H9 (cell line): ENCODE measurements at regions not wholly inside any gene's neighbourhood (a gene's known extent, or its start where the extent isn't known, plus 50 kb on each side); places are given as distances from the start of the nearest gene placed in this dataset.

ENCODE experiments used
- DNase-seq: peaks from one replicate; pipeline ENCODE4 v3.0.0-alpha.2; 2017
- H2AFZ ChIP-seq: one replicate; pipeline ENCODE4 v1.6.1; 2013; ENCODE audit warnings: mild to moderate bottlenecking, low read length, control low read depth, moderate library complexity
- H2AK5ac ChIP-seq: 2 replicates; pipeline ENCODE4 v1.6.1; 2013; ENCODE audit warnings: low read length, control low read depth, mixed read lengths; ENCODE audit not compliant: insufficient read length
- H2BK120ac ChIP-seq: one replicate; pipeline ENCODE4 v1.6.1; 2013; ENCODE audit warnings: low read depth, mild to moderate bottlenecking, low read length, control low read depth, inconsistent platforms; ENCODE audit not compliant: poor library complexity, severe bottlenecking
- H2BK12ac ChIP-seq: 2 replicates; pipeline ENCODE4 v1.6.1; 2013; ENCODE audit warnings: low read length, control low read depth, mixed read lengths, low read depth; ENCODE audit not compliant: insufficient read length
- H2BK15ac ChIP-seq: 2 replicates; pipeline ENCODE4 v1.6.1; 2013; ENCODE audit warnings: low read depth, low read length, control low read depth
- H2BK20ac ChIP-seq: one replicate; pipeline ENCODE4 v1.6.1; 2013; ENCODE audit warnings: low read depth, mild to moderate bottlenecking, low read length, control low read depth, inconsistent platforms; ENCODE audit not compliant: poor library complexity, severe bottlenecking
- H2BK5ac ChIP-seq: 2 replicates; pipeline ENCODE4 v1.6.1; 2013; ENCODE audit warnings: low read length, control low read depth, mixed read lengths; ENCODE audit not compliant: insufficient read length
- H3K14ac ChIP-seq: 2 replicates; pipeline ENCODE4 v1.6.1; 2013; ENCODE audit warnings: low read length, control low read depth; ENCODE audit not compliant: insufficient read depth
- H3K18ac ChIP-seq: 2 replicates; pipeline ENCODE4 v1.6.1; 2013; ENCODE audit warnings: low read depth, mild to moderate bottlenecking, mixed read lengths, low read length, control low read depth; ENCODE audit not compliant: insufficient read length
- H3K23ac ChIP-seq: 2 replicates; pipeline ENCODE4 v1.6.1; 2013; ENCODE audit warnings: low read length, control low read depth, mixed read lengths, low read depth; ENCODE audit not compliant: insufficient read length
- H3K23me2 ChIP-seq: 2 replicates; pipeline ENCODE4 v1.6.1; 2013; ENCODE audit warnings: low read depth, mild to moderate bottlenecking, mixed read lengths, low read length, control low read depth; ENCODE audit not compliant: insufficient read length, poor library complexity, severe bottlenecking
- H3K27ac ChIP-seq: 2 replicates; pipeline ENCODE4 v1.5.1; 2013; ENCODE audit warnings: low read length, control low read depth, mixed read lengths, low read depth; ENCODE audit not compliant: insufficient read length
- H3K27me3 ChIP-seq: 2 replicates; pipeline ENCODE4 v1.6.1; 2013; ENCODE audit warnings: low read length, control low read depth, inconsistent platforms; ENCODE audit not compliant: insufficient read depth
- H3K4ac ChIP-seq: 2 replicates; pipeline ENCODE4 v1.6.1; 2013; ENCODE audit warnings: low read depth, mild to moderate bottlenecking, control low read depth, inconsistent platforms, low read length, moderate library complexity
- H3K4me1 ChIP-seq: 2 replicates; pipeline ENCODE4 v1.6.1; 2013; ENCODE audit warnings: low read length, control low read depth, inconsistent platforms; ENCODE audit not compliant: insufficient read depth
- H3K4me2 ChIP-seq: 2 replicates; pipeline ENCODE4 v1.6.1; 2013; ENCODE audit warnings: low read length, control low read depth, mixed read lengths; ENCODE audit not compliant: insufficient read length, insufficient read depth
- H3K56ac ChIP-seq: 2 replicates; pipeline ENCODE4 v1.6.1; 2013; ENCODE audit warnings: low read depth, mild to moderate bottlenecking, mixed read lengths, low read length, control low read depth; ENCODE audit not compliant: insufficient read length
- H3K79me1 ChIP-seq: 2 replicates; pipeline ENCODE4 v1.6.1; 2013; ENCODE audit warnings: low read depth, mild to moderate bottlenecking, moderate library complexity, low read length, control low read depth, inconsistent platforms; ENCODE audit not compliant: insufficient read depth, poor library complexity, severe bottlenecking
- H3K79me2 ChIP-seq: 2 replicates; pipeline ENCODE4 v1.6.1; 2013; ENCODE audit warnings: low read length, control low read depth, inconsistent platforms; ENCODE audit not compliant: insufficient read depth
- H3K9ac ChIP-seq: 2 replicates; pipeline ENCODE4 v1.6.1; 2013; ENCODE audit warnings: low read length, control low read depth, mixed read lengths; ENCODE audit not compliant: insufficient read length; ENCODE audit errors: extremely low read depth
- H3K9me3 ChIP-seq: one replicate; pipeline ENCODE4 v1.6.1; 2013; ENCODE audit warnings: low read depth, low read length, inconsistent platforms; ENCODE audit not compliant: control insufficient read depth
- H3T11ph ChIP-seq: one replicate; pipeline ENCODE4 v1.6.1; 2013; ENCODE audit warnings: mild to moderate bottlenecking, low read length, control low read depth, inconsistent platforms
- H4K20me1 ChIP-seq: one replicate; pipeline ENCODE4 v1.6.1; 2013; ENCODE audit not compliant: control insufficient read depth, insufficient read length, insufficient read depth
- H4K5ac ChIP-seq: 2 replicates; pipeline ENCODE4 v1.6.1; 2013; ENCODE audit warnings: low read depth, mild to moderate bottlenecking, mixed read lengths, low read length, control low read depth; ENCODE audit not compliant: insufficient read length
- H4K8ac ChIP-seq: replicated peaks from 2 replicates; pipeline ENCODE4 v1.6.1; 2013; ENCODE audit warnings: low read length, control low read depth, mixed read lengths, low read depth; ENCODE audit not compliant: insufficient read length
- H4K91ac ChIP-seq: 2 replicates; pipeline ENCODE4 v1.6.1; 2013; ENCODE audit warnings: low read depth, mild to moderate bottlenecking, moderate library complexity, mixed read lengths, low read length, control low read depth; ENCODE audit not compliant: insufficient read length
- H3K27ac Mint-ChIP-seq, 3 experiments: 2 replicates in 2 of 3; 3 replicates in 1 of 3; pipeline ENCODE4 v1.8.0; 2020 to 2021; ENCODE audit warnings: mixed read lengths in 3 of 3, mild to moderate bottlenecking in 1 of 3, moderate library complexity in 1 of 3
- H3K27me3 Mint-ChIP-seq: 2 replicates; pipeline ENCODE4 v1.8.0; 2021; ENCODE audit warnings: low read depth, mild to moderate bottlenecking, moderate library complexity, mixed read lengths
- H3K36me3 Mint-ChIP-seq, 3 experiments: 2 replicates in 2 of 3; 3 replicates in 1 of 3; pipeline ENCODE4 v1.8.0; 2020 to 2021; ENCODE audit warnings: low read depth in 3 of 3, mixed read lengths in 3 of 3; ENCODE audit not compliant: insufficient read depth in 1 of 3
- H3K4me1 Mint-ChIP-seq, 2 experiments: 2 replicates each; pipeline ENCODE4 v1.8.0; 2020; ENCODE audit warnings: mixed read lengths in 2 of 2
- H3K4me3 Mint-ChIP-seq, 2 experiments: 2 replicates in 1 of 2; 3 replicates in 1 of 2; pipeline ENCODE4 v1.8.0; 2020 to 2021; ENCODE audit warnings: mild to moderate bottlenecking in 2 of 2, mixed read lengths in 2 of 2, moderate library complexity in 1 of 2
- H3K9me3 Mint-ChIP-seq, 2 experiments: 2 replicates in 1 of 2; 3 replicates in 1 of 2; pipeline ENCODE4 v1.8.0; 2020; ENCODE audit warnings: mild to moderate bottlenecking in 2 of 2, mixed read lengths in 2 of 2, moderate library complexity in 1 of 2
- CTCF ChIP-seq: fragments of 200-600 bp; sonication (generic); conservative IDR thresholded peaks from 3 replicates; pipeline ENCODE4 v1.8.0; 2021; ENCODE audit warnings: antibody characterized with exemption, mild to moderate bottlenecking
- WGBS: extraction: QIAGEN DNeasy Blood & Tissue Kit; methylation state at CpG from one replicate; pipeline ENCODE4 v1.1.7; 2013; ENCODE audit warnings: missing lambda C conversion rate, low lambda C conversion rate, mixed read lengths; ENCODE audit not compliant: insufficient read length; ENCODE audit errors: extremely low coverage; 5-methylcytosine and 5-hydroxymethylcytosine counted together

- peaks cover 0 to 2% of the 10 kb centered on the region in 2 experiments; a peak in 1 of 5 replicates for H3K9me3 Mint-ChIP-seq
- Histone ChIP-seq H3K9ac (no peak overlapping the region), H3K27me3 (no peaks in the 10 kb centered on the region), H3K4me1 (peaks cover 11% of the 10 kb centered on the region; the same call in 1 of the 2 replicates), H2BK120ac (no peak overlapping the region), H2BK12ac (no peak overlapping the region), H4K20me1 (no peaks in the 10 kb centered on the region), H2AFZ (no peak overlapping the region), H3K9me3 (no peaks in the 10 kb centered on the region), H3K79me1 (no peaks in the 10 kb centered on the region), H2BK15ac (no peak overlapping the region), H2AK5ac (no peak overlapping the region), H3T11ph (no peak overlapping the region), H4K8ac (no peak overlapping the region), H3K23ac (no peak overlapping the region), H3K18ac (no peak overlapping the region), H3K79me2 (no peaks in the 10 kb centered on the region), H3K4ac (no peak overlapping the region), H4K5ac (no peak overlapping the region), H3K56ac (no peak overlapping the region), H2BK5ac (no peak overlapping the region), H2BK20ac (no peak overlapping the region), H3K4me2 (no peak overlapping the region), H4K91ac (no peak overlapping the region), H3K23me2 (peaks cover 2% of the 10 kb centered on the region), H3K27ac (no peak overlapping the region), H3K14ac (no peak overlapping the region)
- peaks cover 55% of the 10 kb centered on the region in 2 experiments for H3K4me1 Mint-ChIP-seq
- H3K36me3 Mint-ChIP-seq: peaks cover 0 to 3% (median 0%) of the 10 kb centered on the region in 3 experiments; a peak in 1 of 7 replicates
- H3K4me3 Mint-ChIP-seq: peak overlapping the region in 1 of 2 experiments; percentile 7; a peak in 2 of 5 replicates
- peaks cover 12% of the 10 kb centered on the region for H3K27me3 Mint-ChIP-seq
- no CpG with 5 or more reads among the region's 2 CpGs for WGBS
- TF ChIP-seq CTCF: peak; percentile 54
- H3K27ac Mint-ChIP-seq: peak overlapping the region; percentile 5 to 91 (median 44); a peak in 5 of 7 replicates
- DNase-seq: no peak
These were observed 160.4 kb downstream of the CPEB2 start for GRCh38 chr4:15162465-15163283.
